Fibroblast of skin of right quadriceps (primary cell): ENCODE measurements at regions not wholly inside any gene's neighbourhood (a gene's known extent, or its start where the extent isn't known, plus 50 kb on each side); places are given as distances from the start of the nearest gene placed in this dataset.

ENCODE experiments used
- DNase-seq: peaks from one replicate; pipeline ENCODE4 v3.0.0-alpha.2; 2013

DNA sequence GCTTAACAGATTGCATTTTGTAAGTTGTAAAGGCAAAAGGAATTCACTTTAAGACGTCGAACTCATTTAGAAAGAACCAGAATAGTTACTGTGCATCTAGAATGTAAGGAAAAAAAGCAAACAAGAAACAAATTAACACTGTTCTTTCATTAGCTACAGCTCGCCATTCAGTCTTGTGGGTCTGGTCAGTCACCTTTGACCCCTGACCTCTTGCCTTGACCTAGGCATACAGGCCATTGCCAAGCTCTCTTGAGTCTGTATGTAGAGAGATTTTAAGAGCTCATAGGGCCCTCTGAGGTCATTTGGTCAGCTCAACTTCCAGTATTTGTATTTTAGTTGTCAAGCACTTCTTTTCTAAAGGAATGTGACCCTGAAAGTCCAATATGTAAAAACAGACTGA lies 318.7 kb downstream of the DHX35 start:
- no peak for DNase-seq

DNA sequence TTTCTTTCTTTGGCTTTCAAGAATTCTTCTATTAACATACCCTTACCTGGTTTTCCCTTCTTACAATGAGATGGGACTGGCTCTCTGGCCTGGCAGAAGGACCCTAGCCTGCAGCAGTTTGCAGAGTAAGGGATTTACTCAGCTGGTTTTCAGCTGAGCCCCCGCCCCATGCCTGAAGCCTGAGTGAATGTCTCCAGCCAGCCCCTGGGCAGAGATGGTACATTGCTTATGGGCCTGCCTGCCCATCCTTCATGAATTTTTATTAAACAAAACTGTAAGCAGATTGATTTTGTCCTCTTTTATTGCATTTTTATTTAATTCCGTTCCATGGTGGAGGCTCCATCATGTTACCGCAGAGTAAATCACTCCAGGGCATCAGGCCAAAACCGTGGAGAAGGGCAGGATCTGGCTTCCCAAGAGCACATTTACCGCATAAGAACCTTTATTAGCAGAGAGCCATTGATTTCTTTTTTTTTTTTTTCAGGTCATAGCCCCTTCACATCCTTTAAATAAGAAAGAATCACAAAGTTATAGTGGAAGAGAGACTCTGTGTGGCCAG lies 316.2 kb downstream of the DHX35 start:
- no peak for DNase-seq

- DNase-seq = no peak
Observed at GRCh38 chr20:39277185-39277584, 315.0 kb downstream of the DHX35 start.

DNA sequence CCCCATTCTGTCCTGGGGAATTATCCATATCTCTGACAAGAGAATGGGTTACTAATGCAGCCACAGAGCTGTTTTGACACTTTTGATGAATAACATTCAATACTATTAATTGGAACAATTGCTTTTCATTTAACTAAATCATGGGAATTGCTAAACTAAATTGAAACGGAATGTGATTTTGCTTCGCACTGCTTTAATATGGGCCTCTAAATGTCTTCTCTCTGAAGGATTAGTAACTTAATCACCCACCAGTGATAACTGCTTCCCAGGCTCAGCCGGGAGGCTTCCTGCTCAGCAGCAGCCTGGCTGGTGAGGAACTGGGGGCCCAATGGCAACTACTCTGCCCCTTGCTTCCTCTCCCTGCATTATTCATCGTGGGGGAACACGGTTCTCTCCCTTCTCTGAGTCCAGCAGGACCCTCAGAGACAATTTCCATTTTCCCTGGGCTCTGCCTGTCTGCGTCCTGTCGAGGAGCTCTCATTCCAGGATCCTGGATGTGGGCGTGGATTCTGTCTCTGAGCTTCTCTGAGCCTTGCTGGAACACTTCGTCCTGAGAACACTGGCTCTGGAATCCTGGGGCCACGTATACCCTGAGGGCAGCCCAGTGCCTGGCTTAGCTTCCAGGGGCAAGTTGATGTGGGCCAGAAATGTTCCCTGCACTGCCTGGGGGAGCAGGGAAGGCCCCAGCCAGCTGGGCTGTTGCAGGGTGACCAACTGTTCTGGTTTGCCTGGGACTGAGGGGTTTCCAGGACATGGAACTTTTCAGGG lies 308.9 kb downstream of the DHX35 start:
- no peak for DNase-seq

GRCh38 chr20:39269493-39270217 lies 307.5 kb downstream of the DHX35 start:
- no peak for DNase-seq

GRCh38 chr20:39268981-39269461 lies 306.9 kb downstream of the DHX35 start:
- peak; percentile 8 for DNase-seq

DNA sequence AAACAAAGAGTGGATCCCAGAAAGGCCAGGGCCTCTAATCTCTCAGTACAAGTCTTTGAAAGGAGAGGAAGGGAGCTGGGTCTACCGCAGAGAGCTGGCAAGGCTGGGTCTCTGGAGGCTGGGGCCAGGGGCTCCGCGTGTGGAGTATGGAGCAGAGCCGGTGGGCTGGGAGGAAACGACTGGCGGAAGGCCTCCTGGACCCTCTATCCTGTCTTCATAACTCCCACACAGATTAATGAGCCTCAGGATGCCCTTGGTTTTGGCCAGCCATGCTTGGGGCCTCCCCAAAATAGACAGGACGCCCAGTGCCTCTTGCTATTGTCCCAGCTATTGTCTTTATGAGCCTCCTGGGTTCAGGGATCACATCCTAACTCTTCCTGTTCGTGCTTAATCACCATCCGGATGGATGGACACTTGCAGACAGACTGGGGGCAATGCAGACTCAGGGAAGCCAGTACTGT lies 306.4 kb downstream of the DHX35 start:
- no peak for DNase-seq

DNA sequence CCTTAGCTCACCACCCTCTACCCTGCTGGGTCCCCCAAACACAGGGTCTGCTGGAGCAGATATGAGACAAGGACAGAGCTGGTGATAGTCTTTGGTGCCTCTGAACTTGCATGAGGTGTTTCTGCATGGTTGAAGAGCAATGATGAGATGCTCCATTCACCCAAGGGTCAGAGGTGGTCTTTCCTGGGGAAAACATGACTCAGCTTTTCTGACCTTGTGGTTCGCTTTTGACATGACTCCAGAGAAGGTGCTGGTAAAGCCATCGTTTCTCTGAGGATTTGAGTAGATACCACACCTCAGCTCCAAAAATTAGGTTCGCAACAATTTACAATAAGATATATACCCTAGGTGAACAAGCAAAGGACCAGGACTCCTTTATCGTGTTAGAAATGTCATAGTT lies 304.8 kb downstream of the DHX35 start:
- no peak for DNase-seq

- peak; percentile 67 for DNase-seq
Observed at GRCh38 chr20:39264506-39265172, 302.5 kb downstream of the DHX35 start.

DNA sequence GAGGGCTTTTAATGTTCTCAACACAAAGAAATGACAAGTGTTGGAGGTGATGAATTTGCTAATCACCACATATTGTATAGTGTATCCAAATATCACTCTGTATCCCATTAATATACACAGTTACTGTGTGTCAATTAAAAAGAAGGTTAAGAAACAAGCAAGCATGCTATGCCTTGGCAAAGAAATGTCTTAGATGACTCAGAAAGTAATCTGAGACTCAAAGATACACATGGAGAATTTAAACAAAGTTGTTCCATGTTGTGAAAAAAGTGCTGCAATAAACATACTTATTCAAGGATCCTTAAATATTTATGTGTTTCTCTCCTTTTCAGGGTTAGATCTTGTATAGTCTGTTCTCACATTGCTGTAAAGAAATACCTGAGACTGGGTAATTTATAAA lies 300.9 kb downstream of the DHX35 start:
- DNase-seq = no peak

- no peak for DNase-seq
Observed at GRCh38 chr20:39259808-39260207, 297.7 kb downstream of the DHX35 start.

DNA sequence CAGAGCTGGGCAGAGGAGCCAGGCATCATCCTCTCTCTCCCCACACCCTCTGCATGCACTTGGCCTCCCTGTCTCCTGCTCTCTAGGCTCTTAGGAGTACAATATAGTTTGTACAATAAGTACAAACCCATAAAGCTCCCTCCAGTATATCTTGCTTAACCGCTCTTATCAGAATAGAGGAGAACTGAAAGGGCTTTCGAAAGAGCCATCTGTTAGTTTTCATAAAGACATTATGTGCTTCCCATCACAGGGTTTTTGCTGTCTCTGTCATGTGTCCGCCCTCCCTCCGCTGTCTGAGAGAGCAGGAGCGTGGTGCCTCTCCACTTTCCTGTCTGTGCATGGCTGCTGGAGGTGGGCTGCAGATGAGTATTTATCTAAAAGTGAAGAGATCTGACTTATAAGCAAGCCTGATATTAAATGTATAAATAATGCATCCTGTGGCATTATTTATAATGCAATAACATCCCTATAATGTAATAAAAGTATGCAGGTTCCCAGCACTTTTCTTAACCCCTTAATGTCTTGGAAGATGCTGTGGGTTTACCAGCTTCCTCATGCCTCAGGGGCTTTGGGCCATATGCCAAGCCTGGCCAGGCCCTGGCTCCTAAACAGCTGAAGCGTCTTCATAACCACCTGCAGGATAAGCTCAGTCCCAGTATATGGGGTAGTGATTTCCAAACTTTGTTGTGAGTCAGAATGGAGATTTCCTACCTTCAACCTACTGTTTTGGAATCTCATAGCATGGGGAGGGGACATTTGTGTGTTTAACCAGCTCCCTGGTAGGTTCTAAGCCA lies 297.1 kb downstream of the DHX35 start:
- no peak for DNase-seq

GRCh38 chr20:39258253-39258652 lies 296.1 kb downstream of the DHX35 start:
- DNase-seq = no peak

DNA sequence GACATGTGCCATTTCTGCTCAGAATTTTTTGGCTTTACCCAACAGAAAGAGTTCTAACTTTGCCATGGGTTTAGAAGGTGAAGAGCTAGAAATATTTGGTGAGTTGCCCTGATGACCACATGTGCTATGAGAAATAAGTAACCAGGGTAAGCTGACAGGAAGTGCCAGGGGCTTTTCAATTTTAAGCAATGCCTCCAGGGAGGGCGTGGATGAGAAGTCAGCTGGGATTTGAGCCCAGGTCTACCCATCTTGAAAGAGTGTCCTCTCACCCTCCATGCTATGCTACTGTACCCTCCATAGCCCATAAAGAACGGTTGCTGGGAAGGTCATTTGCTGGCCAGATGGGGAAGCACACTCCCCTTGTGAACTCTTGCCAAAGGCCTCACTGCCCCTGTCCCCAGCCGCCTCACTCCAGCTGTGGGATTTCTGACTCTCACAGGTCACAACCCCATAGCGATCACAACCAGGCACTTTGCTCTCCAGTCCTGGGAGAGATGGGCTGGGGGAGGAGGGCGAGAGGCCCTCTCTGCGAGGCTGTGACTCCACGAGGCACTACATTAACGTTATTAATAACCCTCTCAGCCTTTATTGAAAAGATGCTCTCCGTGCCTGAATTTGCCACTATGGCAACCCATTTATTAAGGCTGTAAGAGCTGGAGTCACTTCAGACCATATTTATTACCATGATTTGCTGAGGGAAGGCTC lies 291.1 kb downstream of the DHX35 start:
- DNase-seq = no peak

GRCh38 chr20:39252035-39252434 lies 289.9 kb downstream of the DHX35 start:
- no peak for DNase-seq

DNA sequence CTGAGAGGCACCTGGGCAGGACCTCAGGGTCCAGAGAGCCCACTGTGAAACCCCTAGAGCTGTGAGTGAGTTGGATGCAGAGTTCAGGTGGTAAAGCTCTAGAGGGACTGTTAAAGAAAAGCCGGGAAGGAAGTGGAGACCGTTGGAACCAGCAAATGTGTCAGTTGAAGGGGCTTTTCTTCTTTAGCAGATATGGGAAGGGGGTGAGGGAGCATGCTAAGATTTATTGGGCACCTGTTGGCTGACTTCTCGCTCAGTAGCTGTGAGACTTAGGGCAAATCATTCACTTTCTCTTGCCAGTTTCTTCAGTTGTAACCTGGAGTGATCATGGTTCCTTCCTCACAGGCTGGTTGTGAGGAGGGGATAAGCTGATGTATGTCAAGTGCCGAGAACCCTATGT lies 287.7 kb downstream of the DHX35 start:
- no peak for DNase-seq

DNA sequence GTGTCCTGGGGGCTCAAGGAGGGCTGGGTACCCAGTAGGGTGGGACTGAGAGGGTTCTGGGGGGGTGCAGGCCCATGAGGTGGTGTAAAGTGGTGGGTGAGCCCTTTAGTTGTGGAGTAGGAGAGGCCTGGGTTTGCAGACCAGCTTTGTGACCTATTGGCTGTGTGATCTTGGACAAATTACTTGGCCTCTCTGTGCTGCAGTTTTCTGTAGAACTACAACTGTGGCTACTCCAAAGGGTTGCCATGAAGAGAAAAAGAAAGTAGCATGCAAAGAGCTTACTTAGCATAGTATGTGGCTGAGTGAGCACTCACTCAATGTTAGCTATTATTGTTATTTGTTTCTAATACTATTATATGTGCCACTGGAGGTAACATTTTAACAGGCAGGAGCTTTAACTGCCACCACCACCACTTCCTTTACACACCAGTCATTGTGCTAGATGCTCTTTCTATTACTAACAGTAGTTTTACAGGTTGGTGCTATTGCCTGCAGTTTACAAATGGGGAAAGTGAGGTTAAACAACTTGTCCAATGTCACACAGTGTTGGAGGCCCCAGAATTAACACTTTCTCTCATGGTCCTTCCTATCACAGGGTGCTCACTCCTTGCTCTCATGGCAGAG lies 286.8 kb downstream of the DHX35 start:
- no peak for DNase-seq

- DNase-seq = no peak
Observed at GRCh38 chr20:39248171-39248861, 286.2 kb downstream of the DHX35 start.

DNA sequence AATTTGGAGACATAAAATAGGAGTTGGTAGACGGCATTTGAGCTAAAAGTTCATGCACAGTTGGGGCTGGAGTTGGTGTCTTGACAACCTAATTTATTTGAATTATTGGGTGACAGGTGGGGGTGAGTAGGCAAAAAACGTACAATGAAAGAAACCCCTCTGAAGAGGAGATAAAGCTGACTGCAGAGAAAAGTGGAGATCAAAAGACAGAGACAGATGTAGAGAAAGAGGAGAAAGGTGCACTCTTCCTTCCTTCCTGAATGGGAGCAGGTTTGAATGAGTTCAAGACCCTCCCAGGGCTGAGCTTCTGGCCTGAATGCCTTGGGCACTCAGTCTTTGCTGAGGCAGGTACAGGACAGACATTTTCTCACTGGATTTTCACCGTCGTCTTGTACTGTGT lies 284.3 kb downstream of the DHX35 start:
- no peak for DNase-seq

- no peak for DNase-seq
Observed at GRCh38 chr20:39245685-39246311, 283.7 kb downstream of the DHX35 start.
